GM12878 (cell line): ENCODE measurements at regions not wholly inside any gene's neighbourhood (a gene's known extent, or its start where the extent isn't known, plus 50 kb on each side); places are given as distances from the start of the nearest gene placed in this dataset.

ENCODE experiments used
- ATAC-seq: fragments of 200-7000 bp; cut with Tn5 transposase; 3 replicates; pipeline ENCODE4 v1.9.1; 2020; ENCODE audit warnings: mild to moderate bottlenecking, moderate library complexity
- BruUV-seq: library from RNA; stranded (reverse); fragments of 400-500 nt; replicated peaks from 2 replicates; lab custom pipeline; 2021; lab: Mats Ljungman, UMichigan
- CTCF ChIA-PET: fragments of 300-600 bp; sonication (Branson Sonifier 250); formaldehyde crosslinking; extraction: SDS; loops from one replicate; lab custom pipeline; 2021; ENCODE audit warnings: inconsistent platforms; lab: Yijun Ruan, JAX
- POLR2A ChIA-PET: fragments of 350-600 bp; formaldehyde crosslinking; extraction: SDS; loops from one replicate; lab custom pipeline; 2021; ENCODE audit warnings: inconsistent platforms; lab: Charles Lee
- RAD21 ChIA-PET: fragments of 300-600 bp; sonication (Branson Sonifier 250); formaldehyde crosslinking; loops from one replicate; lab custom pipeline; 2023; ENCODE audit warnings: antibody characterized with exemption; ENCODE audit not compliant: unreplicated experiment; lab: Charles Lee
- SMC1A ChIA-PET: fragments of 300-600 bp; sonication (Branson Sonifier 250); formaldehyde crosslinking; loops from one replicate; lab custom pipeline; 2023; ENCODE audit not compliant: unreplicated experiment, uncharacterized antibody; lab: Charles Lee
- DNase-seq: peaks from one replicate; pipeline ENCODE4 v3.0.0-alpha.2; 2011; ENCODE audit warnings: low read depth, low spot score
- FAIRE-seq: peaks from 3 replicates; lab custom pipeline; 2011; peaks lifted over from hg19 to GRCh38; lab: Jason Lieb, UNC
- H2AFZ ChIP-seq: 2 replicates; pipeline ENCODE4 v1.6.0; 2011; ENCODE audit warnings: low read depth, low read length, control low read depth; ENCODE audit not compliant: control insufficient read depth
- H3K27ac ChIP-seq: 2 replicates; pipeline ENCODE4 v1.5.1; 2011; ENCODE audit warnings: control low read depth; ENCODE audit not compliant: control insufficient read depth, insufficient read depth
- H3K27me3 ChIP-seq, 2 experiments: replicated peaks in 1 of 2; 2 replicates each; pipeline versions ENCODE4 v1.6.0 to v1.6.1; 2011; ENCODE audit warnings: low read length in 1 of 2; ENCODE audit not compliant: control insufficient read depth in 2 of 2, insufficient read depth in 2 of 2
- H3K36me3 ChIP-seq, 2 experiments: 2 replicates each; pipeline ENCODE4 v1.5.1; 2011; ENCODE audit warnings: low read length in 1 of 2; ENCODE audit not compliant: control insufficient read depth in 2 of 2, insufficient read depth in 2 of 2
- H3K4me1 ChIP-seq: 2 replicates; pipeline ENCODE4 v1.6.1; 2011; ENCODE audit warnings: mild to moderate bottlenecking, low read length, moderate library complexity, mixed read lengths; ENCODE audit not compliant: control insufficient read depth, insufficient read depth
- H3K4me2 ChIP-seq: 2 replicates; pipeline ENCODE4 v1.6.0; 2011; ENCODE audit warnings: control low read depth; ENCODE audit not compliant: control insufficient read depth, insufficient read depth
- H3K4me3 ChIP-seq: fragments of 200-600 bp; sonication (generic); 2 replicates; pipeline ENCODE4 v1.5.1; 2016
- H3K79me2 ChIP-seq: 2 replicates; pipeline ENCODE4 v1.6.0; 2011; ENCODE audit warnings: low read length; ENCODE audit not compliant: control insufficient read depth, insufficient read depth
- H3K9ac ChIP-seq: 2 replicates; pipeline ENCODE4 v1.8.0; 2011; ENCODE audit warnings: low read length, control low read depth, mixed read lengths; ENCODE audit not compliant: control insufficient read depth, insufficient read depth
- H3K9me3 ChIP-seq: replicated peaks from 3 replicates; pipeline ENCODE4 v1.5.1; 2011; ENCODE audit warnings: mild to moderate bottlenecking, low read length; ENCODE audit not compliant: control insufficient read depth, insufficient read depth
- H4K20me1 ChIP-seq: 2 replicates; pipeline ENCODE4 v1.6.0; 2011; ENCODE audit not compliant: control insufficient read depth, insufficient read depth
- ATF7 ChIP-seq: fragments of 450-650 bp; IDR thresholded peaks from 2 replicates; pipeline ENCODE4 v1.6.1; 2016; ENCODE audit warnings: low read depth, mild to moderate bottlenecking
- BCL11A ChIP-seq: IDR thresholded peaks from 2 replicates; pipeline ENCODE4 v1.6.1; 2011; ENCODE audit warnings: low read depth, low read length
- BHLHE40 ChIP-seq, 2 experiments: fragments of 450-650 bp in 1 of 2; IDR thresholded peaks; 2 replicates each; pipeline ENCODE4 v1.6.1; 2011 to 2017; ENCODE audit warnings: low read depth in 2 of 2, borderline replicate concordance in 1 of 2, improper control_type of control experiment in 1 of 2, low read length in 1 of 2, mild to moderate bottlenecking in 1 of 2
- CBX5 ChIP-seq: sonication (generic); IDR thresholded peaks from 2 replicates; pipeline ENCODE4 v1.6.1; 2016; ENCODE audit warnings: low read depth, moderate library complexity, mild to moderate bottlenecking, inconsistent platforms
- CHD2 ChIP-seq: IDR thresholded peaks from 2 replicates; pipeline ENCODE4 v1.6.1; 2011; ENCODE audit warnings: low read depth, low read length, improper control_type of control experiment, borderline replicate concordance
- CREM ChIP-seq: IDR thresholded peaks from 2 replicates; pipeline ENCODE4 v1.6.1; 2014; ENCODE audit warnings: antibody characterized with exemption, low read depth
- HDAC2 ChIP-seq: fragments of 200-600 bp; sonication (generic); IDR thresholded peaks from 2 replicates; pipeline ENCODE4 v1.6.1; 2017
- KLF5 ChIP-seq: fragments of 450-650 bp; IDR thresholded peaks from 2 replicates; pipeline ENCODE4 v1.6.1; 2014; ENCODE audit warnings: mild to moderate bottlenecking; ENCODE audit not compliant: partially characterized antibody
- LARP7 ChIP-seq: fragments of 450-650 bp; IDR thresholded peaks from 2 replicates; pipeline ENCODE4 v1.6.1; 2017; ENCODE audit warnings: mild to moderate bottlenecking
- POLR2AphosphoS5 ChIP-seq: IDR thresholded peaks from 2 replicates; pipeline ENCODE4 v1.6.1; 2011; ENCODE audit warnings: mild to moderate bottlenecking, low read length, inconsistent platforms
- SMAD5 ChIP-seq: IDR thresholded peaks from 2 replicates; pipeline ENCODE4 v1.6.1; 2016; ENCODE audit warnings: antibody characterized with exemption, low read depth
- SP1 ChIP-seq: IDR thresholded peaks from one replicate; pipeline ENCODE4 v1.6.1; 2011; ENCODE audit warnings: low read depth, low read length
- SREBF1 ChIP-seq: IDR thresholded peaks from 2 replicates; pipeline ENCODE4 v1.6.1; 2012; ENCODE audit warnings: mild to moderate bottlenecking, low read length
- TAF1 ChIP-seq: IDR thresholded peaks from 2 replicates; pipeline ENCODE4 v1.6.1; 2011; ENCODE audit warnings: mild to moderate bottlenecking, low read depth, low read length, borderline replicate concordance
- TCF3 ChIP-seq: IDR thresholded peaks from 2 replicates; pipeline ENCODE4 v1.6.1; 2012; ENCODE audit warnings: low read depth, mild to moderate bottlenecking, low read length, borderline replicate concordance; ENCODE audit not compliant: insufficient read depth
- ZNF217 ChIP-seq: fragments of 450-650 bp; IDR thresholded peaks from 2 replicates; pipeline ENCODE4 v1.6.1; 2017; ENCODE audit warnings: antibody characterized with exemption, mild to moderate bottlenecking
- ZNF384 ChIP-seq: IDR thresholded peaks from 2 replicates; pipeline ENCODE4 v1.6.1; 2012; ENCODE audit warnings: low read depth, mild to moderate bottlenecking, low read length, improper control_type of control experiment, borderline replicate concordance
- WGBS: methylation state at CpG from one replicate; pipeline ENCODE4 v1.1.6; 2016; ENCODE audit warnings: low lambda C conversion rate; ENCODE audit not compliant: insufficient replicate concordance, insufficient coverage; ENCODE audit errors: missing lambda C conversion rate; 5-methylcytosine and 5-hydroxymethylcytosine counted together
- in situ Hi-C: fragments of 300-500 bp; cut with MboI; formaldehyde crosslinking; loops from 9 replicates; pipeline ENCODE4 v1.14.3; 2018; ENCODE audit warnings: mixed read lengths
- intact Hi-C: fragments of 100-400 bp; cut with micrococcal nuclease; formaldehyde crosslinking; loops from one replicate; pipeline ENCODE4 v1.14.2; 2022; ENCODE audit not compliant: unreplicated experiment
- TF ChIP-seq, protein P1 (sequence below): IDR thresholded peaks from 2 replicates; pipeline ENCODE4 v1.6.1; 2011; ENCODE audit warnings: mild to moderate bottlenecking, low read depth, low read length, moderate library complexity; ENCODE audit not compliant: insufficient replicate concordance
- TF ChIP-seq, protein P2 (sequence below): IDR thresholded peaks from 2 replicates; pipeline ENCODE4 v1.6.1; 2012; ENCODE audit warnings: low read depth, low read length, improper control_type of control experiment

GRCh38 chr2:129231924-129232323, 747.5 kb upstream of the RAB6C start (continued):
- TF ChIP-seq, protein P1, sequence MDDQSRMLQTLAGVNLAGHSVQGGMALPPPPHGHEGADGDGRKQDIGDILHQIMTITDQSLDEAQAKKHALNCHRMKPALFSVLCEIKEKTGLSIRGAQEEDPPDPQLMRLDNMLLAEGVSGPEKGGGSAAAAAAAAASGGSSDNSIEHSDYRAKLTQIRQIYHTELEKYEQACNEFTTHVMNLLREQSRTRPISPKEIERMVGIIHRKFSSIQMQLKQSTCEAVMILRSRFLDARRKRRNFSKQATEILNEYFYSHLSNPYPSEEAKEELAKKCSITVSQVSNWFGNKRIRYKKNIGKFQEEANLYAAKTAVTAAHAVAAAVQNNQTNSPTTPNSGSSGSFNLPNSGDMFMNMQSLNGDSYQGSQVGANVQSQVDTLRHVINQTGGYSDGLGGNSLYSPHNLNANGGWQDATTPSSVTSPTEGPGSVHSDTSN: no peak
- no peak for TF ChIP-seq ZNF217
- TF ChIP-seq BHLHE40 (IDR thresholded peaks at IDR 0.05; ENCODE audit: borderline replicate concordance in 1 of 2, low read depth in 2 of 2, low read length in 1 of 2): no peak
- TF ChIP-seq SREBF1: no peak
- TF ChIP-seq ZNF384: no peak

GRCh38 chr2:129233166-129233565, 746.3 kb upstream of the RAB6C start:
- intact Hi-C loops: loop anchor here (5.0 kb wide), 1 partner anchor 496 kb away; no protein-coding TSS in a partner anchor
- no TSS peak for BruUV-seq
- ATAC-seq (no peak), FAIRE-seq (no peak), DNase-seq (no peak)
- Histone ChIP-seq H3K4me3 (no peak overlapping the region), H3K36me3 (no peaks in the 10 kb centered on the region), H3K27ac (no peak overlapping the region), H3K4me2 (no peak overlapping the region), H2AFZ (no peak overlapping the region), H4K20me1 (no peaks in the 10 kb centered on the region), H3K9ac (no peak overlapping the region), H3K4me1 (no peaks in the 10 kb centered on the region), H3K79me2 (no peaks in the 10 kb centered on the region), H3K27me3 (no peaks in the 10 kb centered on the region; a peak in 1 of 4 replicates), H3K9me3 (no peaks in the 10 kb centered on the region)
- in situ Hi-C loops: no loop called here
- SMC1A ChIA-PET: interaction anchor here (0.7 kb wide), 1 partner anchor 196 kb away, joined by 3 read pairs; no protein-coding TSS in a partner anchor
- TF ChIP-seq CBX5: no peak
- no peak for TF ChIP-seq BCL11A
- no peak for TF ChIP-seq TCF3
- no peak for TF ChIP-seq POLR2AphosphoS5
- no peak for TF ChIP-seq KLF5
- no peak for TF ChIP-seq HDAC2
- TF ChIP-seq ZNF217: no peak
- no peak for TF ChIP-seq CREM
- TF ChIP-seq, protein P2, sequence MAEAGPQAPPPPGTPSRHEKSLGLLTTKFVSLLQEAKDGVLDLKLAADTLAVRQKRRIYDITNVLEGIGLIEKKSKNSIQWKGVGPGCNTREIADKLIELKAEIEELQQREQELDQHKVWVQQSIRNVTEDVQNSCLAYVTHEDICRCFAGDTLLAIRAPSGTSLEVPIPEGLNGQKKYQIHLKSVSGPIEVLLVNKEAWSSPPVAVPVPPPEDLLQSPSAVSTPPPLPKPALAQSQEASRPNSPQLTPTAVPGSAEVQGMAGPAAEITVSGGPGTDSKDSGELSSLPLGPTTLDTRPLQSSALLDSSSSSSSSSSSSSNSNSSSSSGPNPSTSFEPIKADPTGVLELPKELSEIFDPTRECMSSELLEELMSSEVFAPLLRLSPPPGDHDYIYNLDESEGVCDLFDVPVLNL: no peak
- no peak for TF ChIP-seq ATF7
- no peak for TF ChIP-seq SMAD5
- no peak for TF ChIP-seq CHD2
- no peak for TF ChIP-seq TAF1
- no peak for TF ChIP-seq LARP7
- no peak for TF ChIP-seq SP1
- CTCF ChIA-PET: interaction anchor here (0.6 kb wide), 2 partner anchors 47 to 436 kb away, joined by 3 read pairs; no protein-coding TSS in a partner anchor
- RAD21 ChIA-PET: no interaction called here
- WGBS: 44% methylated on average over 9 of the region's 9 CpGs
- POLR2A ChIA-PET: no interaction called here
